Spleen (tissue), 7 donors: ENCODE measurements at regions not wholly inside any gene's neighbourhood (a gene's known extent, or its start where the extent isn't known, plus 50 kb on each side); places are given as distances from the start of the nearest gene placed in this dataset.

ENCODE experiments used
- POLR2A ChIP-seq, 3 donors: fragments of 450-650 bp; IDR thresholded peaks; one replicate each; pipeline ENCODE4 v1.5.1; 2017; ENCODE audit warnings: antibody characterized with exemption in 3 of 3, mild to moderate bottlenecking in 1 of 3
- TF ChIP-seq, protein P1 (sequence below), 11 experiments: fragments of 200-600 bp in 7 of 11; fragments of 450-650 bp in 4 of 11; sonication (generic) in 4 of 11; IDR thresholded peaks in 8 of 11; conservative IDR thresholded peaks in 3 of 11; 1 replicate in 7 of 11; 2 replicates in 4 of 11; pipeline versions ENCODE4 v1.4.0 to v1.8.0; 2016 to 2021; ENCODE audit warnings: antibody characterized with exemption in 11 of 11, inconsistent platforms in 4 of 11, mild to moderate bottlenecking in 1 of 11
- donor health status: DM: no; HTN: no; CAD: no; lungs with moderate emphysema.
- donor health status: DM: no; HTN: no; CAD: no.
- donor health status: DM: no; HTN: no; CAD: no.

DNA sequence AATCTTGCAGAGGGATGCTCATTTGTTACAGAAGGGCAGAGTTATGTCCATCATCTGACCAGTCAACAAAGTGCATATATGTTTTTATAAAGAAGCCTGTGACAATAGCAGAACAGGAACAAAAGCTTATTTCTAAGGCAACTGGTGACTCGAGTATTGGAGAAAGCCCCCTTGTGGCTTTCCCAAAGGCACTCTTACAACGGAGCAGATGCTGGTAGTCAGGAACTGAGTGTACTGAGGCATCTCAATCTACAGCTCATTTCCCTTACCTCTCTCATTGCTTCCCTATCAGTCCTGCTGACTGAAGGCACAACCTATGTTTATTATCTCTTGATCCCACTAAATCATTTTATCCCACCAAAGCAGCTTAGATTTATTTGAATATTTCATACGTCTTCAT lies 557.1 kb upstream of the CHAC2 start:
- TF ChIP-seq, protein P1, sequence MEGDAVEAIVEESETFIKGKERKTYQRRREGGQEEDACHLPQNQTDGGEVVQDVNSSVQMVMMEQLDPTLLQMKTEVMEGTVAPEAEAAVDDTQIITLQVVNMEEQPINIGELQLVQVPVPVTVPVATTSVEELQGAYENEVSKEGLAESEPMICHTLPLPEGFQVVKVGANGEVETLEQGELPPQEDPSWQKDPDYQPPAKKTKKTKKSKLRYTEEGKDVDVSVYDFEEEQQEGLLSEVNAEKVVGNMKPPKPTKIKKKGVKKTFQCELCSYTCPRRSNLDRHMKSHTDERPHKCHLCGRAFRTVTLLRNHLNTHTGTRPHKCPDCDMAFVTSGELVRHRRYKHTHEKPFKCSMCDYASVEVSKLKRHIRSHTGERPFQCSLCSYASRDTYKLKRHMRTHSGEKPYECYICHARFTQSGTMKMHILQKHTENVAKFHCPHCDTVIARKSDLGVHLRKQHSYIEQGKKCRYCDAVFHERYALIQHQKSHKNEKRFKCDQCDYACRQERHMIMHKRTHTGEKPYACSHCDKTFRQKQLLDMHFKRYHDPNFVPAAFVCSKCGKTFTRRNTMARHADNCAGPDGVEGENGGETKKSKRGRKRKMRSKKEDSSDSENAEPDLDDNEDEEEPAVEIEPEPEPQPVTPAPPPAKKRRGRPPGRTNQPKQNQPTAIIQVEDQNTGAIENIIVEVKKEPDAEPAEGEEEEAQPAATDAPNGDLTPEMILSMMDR (IDR thresholded peaks at IDR 0.05 in 8 of 11, conservative IDR thresholded peaks at IDR 0.05 in 3 of 11): no peak
- no peak for TF ChIP-seq POLR2A (IDR thresholded peaks at IDR 0.05)
